OCI-LY1 (cell line): ENCODE measurements at regions not wholly inside any gene's neighbourhood (a gene's known extent, or its start where the extent isn't known, plus 50 kb on each side); places are given as distances from the start of the nearest gene placed in this dataset.

Source experiments
- H2AFZ ChIP-seq: fragments of 200-600 bp; sonication (generic), shearing (Covaris generic); 2 replicates; pipeline ENCODE4 v1.6.0; 2014; ENCODE audit warnings: antibody characterized with exemption, mild to moderate bottlenecking, low read length
- H3F3A ChIP-seq: fragments of 200-600 bp; sonication (generic), shearing (Covaris generic); 2 replicates; pipeline ENCODE4 v1.6.0; 2014; ENCODE audit warnings: mild to moderate bottlenecking, antibody characterized with exemption, low read length, moderate library complexity; ENCODE audit not compliant: insufficient read depth
- H3K27ac ChIP-seq: fragments of 200-600 bp; sonication (generic); 2 replicates; pipeline ENCODE4 v1.5.1; 2014; ENCODE audit warnings: low read length, mixed run types, mild to moderate bottlenecking, low read depth; ENCODE audit not compliant: poor library complexity, severe bottlenecking
- H3K27me3 ChIP-seq: fragments of 200-600 bp; sonication (generic); 2 replicates; pipeline ENCODE4 v1.6.0; 2014; ENCODE audit warnings: antibody characterized with exemption, mild to moderate bottlenecking, low read length, moderate library complexity; ENCODE audit not compliant: insufficient read depth
- H3K36me3 ChIP-seq: fragments of 200-600 bp; sonication (generic); 2 replicates; pipeline ENCODE4 v1.6.1; 2014; ENCODE audit warnings: mild to moderate bottlenecking, antibody characterized with exemption, low read length, moderate library complexity, mixed read lengths; ENCODE audit not compliant: insufficient read depth
- H3K4me1 ChIP-seq: fragments of 200-600 bp; sonication (generic); 2 replicates; pipeline ENCODE4 v1.5.1; 2014; ENCODE audit warnings: mild to moderate bottlenecking, low read length, moderate library complexity; ENCODE audit not compliant: insufficient read depth, severe bottlenecking
- H3K4me2 ChIP-seq: fragments of 200-600 bp; sonication (generic), shearing (Covaris generic); 2 replicates; pipeline ENCODE4 v1.6.1; 2014; ENCODE audit warnings: low read length
- H3K4me3 ChIP-seq: fragments of 200-600 bp; sonication (generic); 2 replicates; pipeline ENCODE4 v1.5.1; 2014; ENCODE audit warnings: low read length, low read depth, mild to moderate bottlenecking, mixed read lengths; ENCODE audit not compliant: poor library complexity, severe bottlenecking
- H3K79me2 ChIP-seq: fragments of 200-600 bp; shearing (Covaris generic); 2 replicates; pipeline ENCODE4 v1.6.1; 2016; ENCODE audit warnings: mixed run types, low read length, mixed read lengths; ENCODE audit not compliant: insufficient read depth
- H3K9ac ChIP-seq: fragments of 200-600 bp; sonication (generic), shearing (Covaris generic); 2 replicates; pipeline ENCODE4 v1.6.1; 2014; ENCODE audit warnings: mild to moderate bottlenecking, low read length, mixed read lengths
- H3K9me2 ChIP-seq: fragments of 200-600 bp; sonication (generic), shearing (Covaris generic); 2 replicates; pipeline ENCODE4 v1.6.1; 2014; ENCODE audit warnings: low read depth, mild to moderate bottlenecking, low read length, mixed read lengths
- H3K9me3 ChIP-seq: fragments of 200-600 bp; shearing (Covaris generic); 2 replicates; pipeline ENCODE4 v1.6.1; 2014; ENCODE audit warnings: low read length, mixed read lengths
- H4K20me1 ChIP-seq: fragments of 200-600 bp; sonication (generic), shearing (Covaris generic); 2 replicates; pipeline ENCODE4 v1.6.0; 2016; ENCODE audit warnings: mild to moderate bottlenecking, low read length; ENCODE audit not compliant: insufficient read depth
- CTCF ChIP-seq: fragments of 200-600 bp; sonication (generic), shearing (Covaris generic); IDR thresholded peaks from 2 replicates; pipeline ENCODE4 v1.5.1; 2017; ENCODE audit warnings: mild to moderate bottlenecking, antibody characterized with exemption, low read length, moderate library complexity, mixed read lengths
- EZH2 ChIP-seq: fragments of 200-600 bp; sonication (generic), shearing (Covaris generic); IDR thresholded peaks from 2 replicates; pipeline ENCODE4 v1.8.0; 2017; ENCODE audit warnings: borderline replicate concordance, mixed run types, mild to moderate bottlenecking, antibody characterized with exemption, low read length, moderate library complexity, mixed read lengths

- H3K4me2 ChIP-seq = no peak overlapping the region
- no peaks in the 10 kb centered on the region for H3F3A ChIP-seq
- no peaks in the 10 kb centered on the region for H3K9me2 ChIP-seq
- H3K36me3 ChIP-seq = no peaks in the 10 kb centered on the region
- H3K9ac ChIP-seq = no peak overlapping the region
- no peaks in the 10 kb centered on the region for H3K4me1 ChIP-seq
- H3K27ac ChIP-seq = no peak overlapping the region
- no peak overlapping the region for H2AFZ ChIP-seq
- H4K20me1 ChIP-seq = no peaks in the 10 kb centered on the region
- no peak for TF ChIP-seq CTCF
- TF ChIP-seq EZH2 = no peak
- no peaks in the 10 kb centered on the region for H3K27me3 ChIP-seq
- H3K9me3 ChIP-seq = no peaks in the 10 kb centered on the region
- no peaks in the 10 kb centered on the region for H3K79me2 ChIP-seq
- H3K4me3 ChIP-seq = no peak overlapping the region
Measured at GRCh38 chr6:94129926-94130325, 710.6 kb upstream of the EPHA7 start.

- Histone ChIP-seq H3K9me2 (no peaks in the 10 kb centered on the region), H3K36me3 (no peaks in the 10 kb centered on the region), H3K79me2 (no peaks in the 10 kb centered on the region), H3K27me3 (no peaks in the 10 kb centered on the region), H3K27ac (no peak overlapping the region), H3K9me3 (no peaks in the 10 kb centered on the region), H3K4me3 (no peak overlapping the region), H2AFZ (no peak overlapping the region), H3K4me2 (no peak overlapping the region), H4K20me1 (no peaks in the 10 kb centered on the region), H3F3A (no peaks in the 10 kb centered on the region), H3K9ac (no peak overlapping the region), H3K4me1 (no peaks in the 10 kb centered on the region)
- TF ChIP-seq EZH2 = no peak
- TF ChIP-seq CTCF = no peak
Measured at GRCh38 chr6:94127716-94128115, 708.4 kb upstream of the EPHA7 start.

- Histone ChIP-seq H4K20me1 (no peaks in the 10 kb centered on the region), H3K4me1 (no peaks in the 10 kb centered on the region), H3K4me3 (no peak overlapping the region), H3K4me2 (no peak overlapping the region), H3F3A (no peaks in the 10 kb centered on the region), H2AFZ (no peak overlapping the region), H3K9ac (no peak overlapping the region), H3K27ac (no peak overlapping the region), H3K9me2 (no peaks in the 10 kb centered on the region), H3K79me2 (no peaks in the 10 kb centered on the region), H3K36me3 (no peaks in the 10 kb centered on the region), H3K27me3 (no peaks in the 10 kb centered on the region), H3K9me3 (no peaks in the 10 kb centered on the region)
- no peak for TF ChIP-seq EZH2
- no peak for TF ChIP-seq CTCF
Measured at GRCh38 chr6:94124333-94124732, 705.0 kb upstream of the EPHA7 start.
